GM12874 (cell line): ENCODE measurements at regions not wholly inside any gene's neighbourhood (a gene's known extent, or its start where the extent isn't known, plus 50 kb on each side); places are given as distances from the start of the nearest gene placed in this dataset.

ENCODE experiments used
- CTCF ChIP-seq: IDR thresholded peaks from 2 replicates; pipeline ENCODE4 v1.5.1; 2011; ENCODE audit warnings: low read depth, mild to moderate bottlenecking, control low read depth, low read length, moderate library complexity; ENCODE audit not compliant: insufficient read depth

GRCh38 chr2:222087998-222088397 lies 210.8 kb downstream of the PAX3 start:
- no peak for TF ChIP-seq CTCF

- no peak for TF ChIP-seq CTCF
These were observed 216.6 kb downstream of the PAX3 start for GRCh38 chr2:222082201-222082600.

- no peak for TF ChIP-seq CTCF
These were observed 218.7 kb downstream of the PAX3 start for GRCh38 chr2:222080141-222080540.

- TF ChIP-seq CTCF, result no peak
These were observed 221.7 kb downstream of the PAX3 start for GRCh38 chr2:222076973-222077690.

- TF ChIP-seq CTCF, result no peak
These were observed 224.1 kb downstream of the PAX3 start for GRCh38 chr2:222074674-222075073.

GRCh38 chr2:222071911-222072310 lies 226.9 kb downstream of the PAX3 start:
- TF ChIP-seq CTCF, result no peak

GRCh38 chr2:222064286-222064685 lies 234.5 kb downstream of the PAX3 start:
- TF ChIP-seq CTCF, result no peak
